Thoracic aorta (tissue), 2 donors: ENCODE measurements at regions not wholly inside any gene's neighbourhood (a gene's known extent, or its start where the extent isn't known, plus 50 kb on each side); places are given as distances from the start of the nearest gene placed in this dataset.

ENCODE experiments used
- ATAC-seq: fragments of 150-250 bp; one replicate; pipeline ENCODE4 v1.8.0; 2017; ENCODE audit warnings: low read depth; ENCODE audit not compliant: insufficient number of reproducible peaks, low FRiP score
- DNase-seq: peaks from one replicate; pipeline ENCODE4 v3.0.0-alpha.2; 2020; ENCODE audit warnings: low spot score
- H3K27ac ChIP-seq, 2 donors: fragments of 200-600 bp; sonication (generic); 1 replicate in 1 of 2; 2 replicates in 1 of 2; pipeline ENCODE4 v1.5.1; 2016; ENCODE audit warnings: mild to moderate bottlenecking in 2 of 2, moderate library complexity in 2 of 2
- H3K27me3 ChIP-seq: fragments of 200-600 bp; sonication (generic); replicated peaks from 2 replicates; pipeline ENCODE4 v1.6.0; 2016; ENCODE audit warnings: mild to moderate bottlenecking; ENCODE audit not compliant: insufficient read depth
- H3K36me3 ChIP-seq: fragments of 200-600 bp; sonication (generic); one replicate; pipeline ENCODE4 v1.5.1; 2016
- H3K4me1 ChIP-seq, 2 donors: fragments of 200-600 bp; sonication (generic); 1 replicate in 1 of 2; 2 replicates in 1 of 2; pipeline versions ENCODE4 v1.5.1 to v1.6.0; 2016; ENCODE audit warnings: low read depth in 2 of 2, mild to moderate bottlenecking in 1 of 2; ENCODE audit not compliant: control insufficient read depth in 1 of 2
- H3K4me3 ChIP-seq: fragments of 200-600 bp; sonication (generic); 2 replicates; pipeline ENCODE4 v1.5.1; 2016; ENCODE audit warnings: mild to moderate bottlenecking
- H3K9me3 ChIP-seq: fragments of 200-600 bp; sonication (generic); 2 replicates; pipeline ENCODE4 v1.5.1; 2016
- CTCF ChIP-seq: fragments of 200-600 bp; sonication (generic); IDR thresholded peaks from one replicate; pipeline ENCODE4 v1.5.1; 2019; ENCODE audit warnings: antibody characterized with exemption

DNA sequence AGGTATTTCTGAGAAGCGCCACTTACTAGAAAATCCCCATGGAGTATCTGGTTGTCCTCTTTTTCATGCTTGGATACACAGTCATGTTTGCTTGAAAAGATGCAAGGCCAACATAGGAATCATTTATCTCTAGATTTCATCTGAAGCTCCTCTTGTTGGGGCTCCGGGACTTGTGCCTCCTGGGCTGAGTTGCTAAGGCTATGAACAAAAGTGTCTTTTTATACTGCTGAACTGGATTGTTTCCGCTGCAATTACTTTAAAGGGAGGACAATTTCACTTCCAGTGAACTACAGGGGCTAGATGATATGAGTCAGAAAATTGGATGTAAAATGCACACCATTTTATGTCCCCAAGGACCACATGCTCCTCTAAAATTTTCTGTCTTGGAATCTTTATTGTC is 114.1 kb downstream of the TNFSF13B start:
- Histone ChIP-seq H3K4me1 (no peaks in the 10 kb centered on the region), H3K27ac (no peak overlapping the region), H3K36me3 (no peaks in the 10 kb centered on the region), H3K9me3 (no peaks in the 10 kb centered on the region), H3K4me3 (no peak overlapping the region), H3K27me3 (no peaks in the 10 kb centered on the region)
- no peak for TF ChIP-seq CTCF
- ATAC-seq (no peak), DNase-seq (no peak)

GRCh38 chr13:108387156-108387555 is 117.6 kb downstream of the TNFSF13B start:
- Histone ChIP-seq H3K36me3 (no peaks in the 10 kb centered on the region), H3K27ac (no peak overlapping the region), H3K4me1 (no peaks in the 10 kb centered on the region), H3K27me3 (no peaks in the 10 kb centered on the region), H3K4me3 (no peak overlapping the region), H3K9me3 (no peaks in the 10 kb centered on the region)
- TF ChIP-seq CTCF = no peak
- ATAC-seq (no peak), DNase-seq (no peak)

DNA sequence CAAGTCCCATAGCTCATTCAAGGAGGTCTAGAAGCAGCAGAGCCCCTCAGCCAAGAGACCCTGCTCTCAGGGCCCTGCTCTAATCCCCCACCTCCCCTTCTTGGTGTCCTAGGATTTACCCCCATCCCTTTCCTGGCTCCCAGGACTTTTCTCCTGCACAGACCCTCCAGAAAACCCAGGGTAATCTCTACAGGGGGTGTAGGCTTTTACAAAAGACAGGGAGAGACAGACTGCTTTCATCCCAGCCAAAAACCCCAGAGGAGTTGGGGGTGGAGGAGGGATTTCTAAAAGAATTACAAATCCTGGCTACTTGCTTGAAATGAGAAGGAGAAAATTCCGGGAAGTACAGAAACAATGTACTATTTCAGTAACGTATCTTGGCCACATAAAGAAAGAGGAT is 133.3 kb downstream of the TNFSF13B start:
- no peak overlapping the region for H3K27ac ChIP-seq
- ATAC-seq = no peak
- H3K4me3 ChIP-seq = no peak overlapping the region
- no peaks in the 10 kb centered on the region for H3K4me1 ChIP-seq
- no peaks in the 10 kb centered on the region for H3K9me3 ChIP-seq
- no peaks in the 10 kb centered on the region for H3K36me3 ChIP-seq
- H3K27me3 ChIP-seq = no peaks in the 10 kb centered on the region
- DNase-seq = no peak
- no peak for TF ChIP-seq CTCF

GRCh38 chr13:108407495-108407894 is 138.0 kb downstream of the TNFSF13B start:
- H3K4me1 ChIP-seq = no peaks in the 10 kb centered on the region
- no peak for TF ChIP-seq CTCF
- H3K27me3 ChIP-seq = no peaks in the 10 kb centered on the region
- H3K27ac ChIP-seq = no peak overlapping the region
- no peaks in the 10 kb centered on the region for H3K36me3 ChIP-seq
- no peak for ATAC-seq
- no peaks in the 10 kb centered on the region for H3K9me3 ChIP-seq
- DNase-seq = no peak
- no peak overlapping the region for H3K4me3 ChIP-seq

GRCh38 chr13:108408672-108409071 is 139.2 kb downstream of the TNFSF13B start:
- Histone ChIP-seq H3K4me3 (no peak overlapping the region), H3K27ac (no peak overlapping the region), H3K36me3 (no peaks in the 10 kb centered on the region), H3K27me3 (no peaks in the 10 kb centered on the region), H3K4me1 (no peaks in the 10 kb centered on the region), H3K9me3 (no peaks in the 10 kb centered on the region)
- ATAC-seq (no peak), DNase-seq (no peak)
- no peak for TF ChIP-seq CTCF
